Endothelial cell of umbilical vein (primary cell): ENCODE measurements at regions not wholly inside any gene's neighbourhood (a gene's known extent, or its start where the extent isn't known, plus 50 kb on each side); places are given as distances from the start of the nearest gene placed in this dataset.

Source experiments
- BruUV-seq: library from RNA; stranded (reverse); fragments of 400-500 nt; replicated peaks from 2 replicates; lab custom pipeline; 2021; lab: Mats Ljungman, UMichigan
- CTCF ChIA-PET: fragments of 300-600, 350-600 bp; sonication (Branson Sonifier 250); formaldehyde crosslinking; loops from one replicate; lab custom pipeline; 2021; ENCODE audit warnings: antibody characterized with exemption, inconsistent platforms; lab: Charles Lee
- POLR2A ChIA-PET: fragments of 300-600, 350-600 bp; sonication (Branson Sonifier 250); formaldehyde crosslinking; loops from one replicate; lab custom pipeline; 2021; ENCODE audit warnings: antibody characterized with exemption, inconsistent platforms; lab: Charles Lee
- DNase-seq: peaks from one replicate; pipeline ENCODE4 v3.0.0-alpha.2; 2011; ENCODE audit warnings: low read depth, low spot score
- FAIRE-seq: peaks from 2 replicates; lab custom pipeline; 2011; peaks lifted over from hg19 to GRCh38; lab: Jason Lieb, UNC
- H2AFZ ChIP-seq: 2 replicates; pipeline ENCODE4 v1.6.0; 2012; ENCODE audit warnings: low read depth, low read length, control low read depth, inconsistent platforms
- H3K27ac ChIP-seq: 2 replicates; pipeline ENCODE4 v1.5.1; 2011; ENCODE audit warnings: low read depth, mild to moderate bottlenecking, control low read depth, low read length, moderate library complexity; ENCODE audit not compliant: insufficient read depth
- H3K27me3 ChIP-seq, 2 experiments: 2 replicates each; pipeline versions ENCODE4 v1.6.0 to v1.6.1; 2011; ENCODE audit warnings: low read length in 2 of 2, mixed read lengths in 1 of 2; ENCODE audit not compliant: control insufficient read depth in 2 of 2, insufficient read depth in 2 of 2
- H3K36me3 ChIP-seq, 2 experiments: 2 replicates in 1 of 2; 3 replicates in 1 of 2; pipeline ENCODE4 v1.5.1; 2011; ENCODE audit warnings: low read length in 2 of 2, mild to moderate bottlenecking in 1 of 2, moderate library complexity in 1 of 2; ENCODE audit not compliant: control insufficient read depth in 2 of 2, insufficient read depth in 2 of 2; ENCODE audit errors: extremely low read depth in 1 of 2
- H3K4me1 ChIP-seq: 3 replicates; pipeline ENCODE4 v1.5.1; 2011; ENCODE audit warnings: mild to moderate bottlenecking, low read length; ENCODE audit not compliant: control insufficient read depth, insufficient read depth; ENCODE audit errors: extremely low read depth
- H3K4me2 ChIP-seq: 2 replicates; pipeline ENCODE4 v1.6.1; 2011; ENCODE audit warnings: low read length, control low read depth, mixed read lengths; ENCODE audit not compliant: insufficient read depth
- H3K4me3 ChIP-seq, 3 experiments: fragments of 200-600 bp in 1 of 3; sonication (generic), shearing (Covaris generic) in 1 of 3; replicated peaks in 1 of 3; 2 replicates each; pipeline ENCODE4 v1.5.1; 2011 to 2016; ENCODE audit warnings: control low read depth in 3 of 3, low read length in 3 of 3, mild to moderate bottlenecking in 2 of 3, inconsistent platforms in 1 of 3, low read depth in 1 of 3, moderate library complexity in 1 of 3; ENCODE audit not compliant: insufficient read depth in 1 of 3
- H3K79me2 ChIP-seq: 2 replicates; pipeline ENCODE4 v1.6.0; 2012; ENCODE audit warnings: low read length, inconsistent platforms; ENCODE audit not compliant: control insufficient read depth, insufficient read depth
- H3K9ac ChIP-seq: replicated peaks from 2 replicates; pipeline ENCODE3; 2011; ENCODE audit warnings: low read length, control low read depth; ENCODE audit not compliant: insufficient read depth; ENCODE audit errors: extremely low read depth
- H3K9me1 ChIP-seq: replicated peaks from 3 replicates; pipeline ENCODE4 v1.6.0; 2011; ENCODE audit warnings: mild to moderate bottlenecking, low read length; ENCODE audit not compliant: control insufficient read depth, insufficient read depth; ENCODE audit errors: extremely low read depth
- H3K9me3 ChIP-seq: replicated peaks from 2 replicates; pipeline ENCODE4 v1.5.1; 2012; ENCODE audit warnings: low read length, inconsistent platforms; ENCODE audit not compliant: control insufficient read depth, insufficient read depth
- H4K20me1 ChIP-seq: replicated peaks from 2 replicates; pipeline ENCODE3; 2011; ENCODE audit warnings: mild to moderate bottlenecking, low read length; ENCODE audit not compliant: control insufficient read depth, insufficient read depth; ENCODE audit errors: extremely low read depth
- EZH2 ChIP-seq: IDR thresholded peaks from 2 replicates; pipeline ENCODE4 v1.6.1; 2012; ENCODE audit warnings: borderline replicate concordance, low read depth, mild to moderate bottlenecking, moderate library complexity, low read length, inconsistent platforms; ENCODE audit not compliant: severe bottlenecking
- FOS ChIP-seq: IDR thresholded peaks from 2 replicates; pipeline ENCODE4 v1.6.1; 2011; ENCODE audit warnings: mild to moderate bottlenecking, low read length, moderate library complexity, borderline replicate concordance; ENCODE audit not compliant: insufficient read depth
- GATA2 ChIP-seq: IDR thresholded peaks from 2 replicates; pipeline ENCODE4 v1.7.0; 2011; ENCODE audit warnings: low read depth, mild to moderate bottlenecking, moderate library complexity, mixed read lengths, low read length; ENCODE audit not compliant: insufficient read length, insufficient read depth
- JUN ChIP-seq: IDR thresholded peaks from 2 replicates; pipeline ENCODE4 v1.6.1; 2011; ENCODE audit warnings: borderline replicate concordance, low read depth; ENCODE audit not compliant: insufficient read length, insufficient read depth
- MYC ChIP-seq: IDR thresholded peaks from one replicate; pipeline ENCODE4 v1.6.1; 2011; ENCODE audit warnings: mild to moderate bottlenecking, low read depth, low read length
- POLR2A ChIP-seq: IDR thresholded peaks from 2 replicates; pipeline ENCODE4 v1.6.1; 2012; ENCODE audit warnings: low read depth, mild to moderate bottlenecking, control low read depth, low read length
- POLR2AphosphoS5 ChIP-seq: IDR thresholded peaks from 2 replicates; pipeline ENCODE4 v1.6.1; 2012; ENCODE audit warnings: low read depth, mild to moderate bottlenecking, control low read depth, low read length, moderate library complexity; ENCODE audit not compliant: insufficient read depth
- dilution Hi-C: fragments of 300-500 bp; cut with MboI; formaldehyde crosslinking; loops from one replicate; pipeline ENCODE4 v1.15.0; 2019; ENCODE audit warnings: low sequenced_read_pairs; ENCODE audit not compliant: extremely low pct_ligation_motif_present
- intact Hi-C: fragments of 100-400 bp; cut with micrococcal nuclease; formaldehyde crosslinking; loops from one replicate; pipeline ENCODE4 v1.10.0; 2022
- TF ChIP-seq, protein P1 (sequence below): IDR thresholded peaks from 2 replicates; pipeline ENCODE4 v1.6.1; 2011; ENCODE audit not compliant: insufficient read depth, insufficient read length
- TF ChIP-seq, protein P2 (sequence below), 2 donors: IDR thresholded peaks; 1 replicate in 1 of 2; 2 replicates in 1 of 2; pipeline ENCODE4 v1.5.1; 2011; ENCODE audit warnings: low read length in 2 of 2, mild to moderate bottlenecking in 2 of 2, moderate library complexity in 2 of 2, control low read depth in 1 of 2, inconsistent platforms in 1 of 2, low read depth in 1 of 2; ENCODE audit not compliant: insufficient read depth in 1 of 2; ENCODE audit errors: extremely low read depth in 1 of 2

DNA sequence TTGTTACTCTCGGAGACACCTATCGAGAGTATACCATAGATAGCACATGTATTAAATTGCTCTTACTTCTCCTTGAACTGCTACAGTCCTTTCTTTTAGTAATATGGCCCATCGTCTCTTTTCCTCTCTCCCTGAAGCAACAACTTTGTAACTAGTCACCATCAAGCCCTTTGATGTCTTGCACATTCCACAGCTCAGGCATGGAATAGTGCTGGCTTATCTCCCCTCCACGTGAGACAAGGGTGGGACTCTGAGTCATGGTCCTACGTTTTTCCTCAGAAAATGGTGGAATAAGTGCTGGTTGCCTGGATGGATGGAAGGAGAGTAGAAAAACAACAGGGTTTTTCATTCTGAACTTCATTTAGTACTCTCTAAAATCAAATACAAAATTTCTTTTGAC, 163.3 kb upstream of the MBNL1 start:
- Histone ChIP-seq H3K4me3 (no peak overlapping the region), H3K9me3 (no peaks in the 10 kb centered on the region), H4K20me1 (no peaks in the 10 kb centered on the region), H3K4me1 (no peaks in the 10 kb centered on the region), H3K9me1 (no peaks in the 10 kb centered on the region), H3K36me3 (no peaks in the 10 kb centered on the region), H3K4me2 (no peak overlapping the region), H3K27me3 (no peaks in the 10 kb centered on the region), H3K79me2 (no peaks in the 10 kb centered on the region), H2AFZ (peak overlapping the region; percentile 20), H3K27ac (no peak overlapping the region), H3K9ac (no peak overlapping the region)
- ChIA-PET POLR2A (no interaction called here), CTCF (no interaction called here)
- TF ChIP-seq POLR2AphosphoS5, result no peak
- no peak for TF ChIP-seq MYC
- no peak for TF ChIP-seq GATA2
- dilution Hi-C loops (no loop called here), intact Hi-C loops (no loop called here)
- FAIRE-seq, result no peak
- no TSS peak for BruUV-seq
- DNase-seq, result no peak

DNA sequence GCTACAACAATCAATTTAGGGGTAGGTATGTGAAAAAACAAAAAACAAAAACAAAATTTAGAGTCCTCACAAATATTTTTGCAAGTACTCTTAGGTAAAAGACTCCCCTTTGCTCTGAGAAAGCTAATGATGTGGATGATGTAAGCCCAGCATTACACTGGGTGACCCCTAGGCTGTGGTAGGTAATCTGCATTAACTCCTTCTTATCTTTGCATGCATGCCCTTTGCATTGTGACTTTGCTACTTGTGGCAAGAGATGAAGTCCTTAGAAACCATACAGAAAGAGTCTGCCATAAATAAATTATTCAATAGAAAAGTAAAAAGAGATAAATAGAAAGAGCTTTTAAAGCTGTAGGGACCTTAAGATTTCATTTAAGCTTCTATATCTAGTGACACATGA, 159.7 kb upstream of the MBNL1 start:
- no peak overlapping the region for H3K4me2 ChIP-seq
- H3K27ac ChIP-seq, result no peak overlapping the region
- POLR2A ChIA-PET, result no interaction called here
- H3K4me1 ChIP-seq, result no peaks in the 10 kb centered on the region
- no peak for TF ChIP-seq EZH2
- TF ChIP-seq POLR2AphosphoS5, result no peak
- TF ChIP-seq JUN, result no peak
- TF ChIP-seq, protein P1, sequence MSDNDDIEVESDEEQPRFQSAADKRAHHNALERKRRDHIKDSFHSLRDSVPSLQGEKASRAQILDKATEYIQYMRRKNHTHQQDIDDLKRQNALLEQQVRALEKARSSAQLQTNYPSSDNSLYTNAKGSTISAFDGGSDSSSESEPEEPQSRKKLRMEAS, result no peak
- TF ChIP-seq, protein P2, sequence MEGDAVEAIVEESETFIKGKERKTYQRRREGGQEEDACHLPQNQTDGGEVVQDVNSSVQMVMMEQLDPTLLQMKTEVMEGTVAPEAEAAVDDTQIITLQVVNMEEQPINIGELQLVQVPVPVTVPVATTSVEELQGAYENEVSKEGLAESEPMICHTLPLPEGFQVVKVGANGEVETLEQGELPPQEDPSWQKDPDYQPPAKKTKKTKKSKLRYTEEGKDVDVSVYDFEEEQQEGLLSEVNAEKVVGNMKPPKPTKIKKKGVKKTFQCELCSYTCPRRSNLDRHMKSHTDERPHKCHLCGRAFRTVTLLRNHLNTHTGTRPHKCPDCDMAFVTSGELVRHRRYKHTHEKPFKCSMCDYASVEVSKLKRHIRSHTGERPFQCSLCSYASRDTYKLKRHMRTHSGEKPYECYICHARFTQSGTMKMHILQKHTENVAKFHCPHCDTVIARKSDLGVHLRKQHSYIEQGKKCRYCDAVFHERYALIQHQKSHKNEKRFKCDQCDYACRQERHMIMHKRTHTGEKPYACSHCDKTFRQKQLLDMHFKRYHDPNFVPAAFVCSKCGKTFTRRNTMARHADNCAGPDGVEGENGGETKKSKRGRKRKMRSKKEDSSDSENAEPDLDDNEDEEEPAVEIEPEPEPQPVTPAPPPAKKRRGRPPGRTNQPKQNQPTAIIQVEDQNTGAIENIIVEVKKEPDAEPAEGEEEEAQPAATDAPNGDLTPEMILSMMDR (IDR thresholded peaks at IDR 0.05; ENCODE audit: extremely low read depth in 1 of 2, insufficient read depth in 1 of 2, low read depth in 1 of 2, low read length in 2 of 2), result no peak
- no peak for TF ChIP-seq FOS
- TF ChIP-seq GATA2, result no peak
- no peak for TF ChIP-seq MYC
- no peak for TF ChIP-seq POLR2A
- H3K9me3 ChIP-seq, result no peaks in the 10 kb centered on the region
- CTCF ChIA-PET, result interaction anchor here (0.7 to 1.1 kb wide), 3 partner anchors 14 to 37 kb away, joined by 3 to 4 read pairs (median 3); no protein-coding TSS in a partner anchor
- intact Hi-C loops, result no loop called here
- no peaks in the 10 kb centered on the region for H3K27me3 ChIP-seq
- no TSS peak for BruUV-seq
- no peak overlapping the region for H3K4me3 ChIP-seq
- dilution Hi-C loops, result no loop called here
- H4K20me1 ChIP-seq, result no peaks in the 10 kb centered on the region
- FAIRE-seq (no peak), DNase-seq (no peak)
- H3K36me3 ChIP-seq, result no peaks in the 10 kb centered on the region
- H3K9me1 ChIP-seq, result no peaks in the 10 kb centered on the region
- no peak overlapping the region for H2AFZ ChIP-seq
- H3K9ac ChIP-seq, result no peak overlapping the region
- H3K79me2 ChIP-seq, result no peaks in the 10 kb centered on the region
